ENCODE measurements at regions not wholly inside any gene's neighbourhood (a gene's known extent, or its start where the extent isn't known, plus 50 kb on each side); places are given as distances from the start of the nearest gene placed in this dataset.

- TF ChIP-seq CTCF (IDR thresholded peaks at IDR 0.05) = no peak
- TF ChIP-seq POLR2A (IDR thresholded peaks at IDR 0.05) = no peak
These were observed 99.9 kb upstream of the TENM3 start for GRCh38 chr4:182143086-182143821.

Data from vagina (tissue), 2 donors.